HEK293 (cell line): ENCODE measurements at regions not wholly inside any gene's neighbourhood (a gene's known extent, or its start where the extent isn't known, plus 50 kb on each side); places are given as distances from the start of the nearest gene placed in this dataset.

Source experiments
- CTCF ChIA-PET: fragments of 350-600 bp; formaldehyde crosslinking; extraction: SDS; loops from one replicate; lab custom pipeline; 2021; ENCODE audit warnings: antibody characterized with exemption; lab: Yijun Ruan, JAX
- POLR2A ChIA-PET: fragments of 300-600 bp; formaldehyde crosslinking; extraction: SDS; loops from one replicate; lab custom pipeline; 2020; ENCODE audit warnings: antibody characterized with exemption, inconsistent platforms; lab: Yijun Ruan, JAX
- H3K27ac ChIP-seq: fragments of 200-500 bp; sonication (Bioruptor generic); 2 replicates; pipeline ENCODE4 v1.5.1; 2014; ENCODE audit warnings: low read depth, low read length, control low read depth, inconsistent platforms; ENCODE audit errors: extremely low read depth
- H3K36me3 ChIP-seq, 2 experiments: fragments of 200-500 bp in 1 of 2; sonication (Bioruptor generic) in 1 of 2; 1 replicate in 1 of 2; 2 replicates in 1 of 2; pipeline ENCODE4 v1.5.1; 2014 to 2017; ENCODE audit warnings: inconsistent platforms in 2 of 2, low read length in 2 of 2; ENCODE audit not compliant: control insufficient read depth in 2 of 2, insufficient read depth in 1 of 2
- H3K4me1 ChIP-seq: fragments of 200-500 bp; sonication (Bioruptor generic); 2 replicates; pipeline ENCODE4 v1.5.1; 2014; ENCODE audit warnings: mild to moderate bottlenecking, low read length, inconsistent platforms; ENCODE audit not compliant: control insufficient read depth, insufficient read depth
- H3K4me3 ChIP-seq: 2 replicates; pipeline ENCODE4 v1.5.1; 2011; ENCODE audit warnings: low read depth, mild to moderate bottlenecking, control low read depth, low read length, moderate library complexity
- H3K9me3 ChIP-seq: fragments of 200-500 bp; sonication (Bioruptor generic); 2 replicates; pipeline ENCODE4 v1.5.1; 2014; ENCODE audit warnings: low read depth, low read length, inconsistent platforms; ENCODE audit not compliant: control insufficient read depth, insufficient read depth
- HOXC10 ChIP-seq: sonication (generic); formaldehyde crosslinking; IDR thresholded peaks from 2 replicates; pipeline ENCODE4 v1.8.1; 2023; ENCODE audit warnings: mild to moderate bottlenecking, missing genetic modification reagents
- OSR2 ChIP-seq: fragments of 450-650 bp; formaldehyde crosslinking; IDR thresholded peaks from 2 replicates; pipeline ENCODE4 v1.5.1; 2016; ENCODE audit warnings: missing biosample characterization, missing genetic modification characterization
- SCRT1 ChIP-seq: fragments of 450-650 bp; formaldehyde crosslinking; IDR thresholded peaks from 2 replicates; pipeline ENCODE4 v1.5.1; 2016; ENCODE audit warnings: missing biosample characterization, missing genetic modification characterization, borderline replicate concordance
- ZBTB8A ChIP-seq: fragments of 450-650 bp; formaldehyde crosslinking; IDR thresholded peaks from 2 replicates; pipeline ENCODE4 v1.5.1; 2016; ENCODE audit warnings: missing biosample characterization, missing genetic modification characterization
- ZNF37A ChIP-seq: fragments of 450-650 bp; IDR thresholded peaks from 2 replicates; pipeline ENCODE4 v1.5.1; 2018; ENCODE audit warnings: missing biosample characterization, missing genetic modification characterization
- ZNF398 ChIP-seq: fragments of 450-650 bp; formaldehyde crosslinking; IDR thresholded peaks from 2 replicates; pipeline ENCODE4 v1.5.1; 2017; ENCODE audit warnings: missing biosample characterization, missing genetic modification characterization
- ZXDB ChIP-seq: fragments of 450-650 bp; formaldehyde crosslinking; IDR thresholded peaks from 2 replicates; pipeline ENCODE4 v1.5.1; 2016; ENCODE audit warnings: missing biosample characterization, missing genetic modification characterization
- TF ChIP-seq, protein P1 (sequence below): fragments of 450-650 bp; formaldehyde crosslinking; IDR thresholded peaks from 2 replicates; pipeline ENCODE4 v1.5.1; 2016; ENCODE audit warnings: missing biosample characterization, missing genetic modification characterization
- TF ChIP-seq, protein P2 (sequence below): fragments of 450-650 bp; formaldehyde crosslinking; IDR thresholded peaks from 2 replicates; pipeline ENCODE4 v1.5.1; 2016; ENCODE audit warnings: missing biosample characterization, missing genetic modification characterization, borderline replicate concordance

GRCh38 chr4:110702326-110702725, 79.4 kb upstream of the PITX2 start:
- CTCF ChIA-PET, result no interaction called here
- no peaks in the 10 kb centered on the region for H3K4me1 ChIP-seq
- TF ChIP-seq ZNF37A (tag by site-specific recombination) (no peak), ZXDB (tag by site-specific recombination) (no peak)
- TF ChIP-seq, protein P1, sequence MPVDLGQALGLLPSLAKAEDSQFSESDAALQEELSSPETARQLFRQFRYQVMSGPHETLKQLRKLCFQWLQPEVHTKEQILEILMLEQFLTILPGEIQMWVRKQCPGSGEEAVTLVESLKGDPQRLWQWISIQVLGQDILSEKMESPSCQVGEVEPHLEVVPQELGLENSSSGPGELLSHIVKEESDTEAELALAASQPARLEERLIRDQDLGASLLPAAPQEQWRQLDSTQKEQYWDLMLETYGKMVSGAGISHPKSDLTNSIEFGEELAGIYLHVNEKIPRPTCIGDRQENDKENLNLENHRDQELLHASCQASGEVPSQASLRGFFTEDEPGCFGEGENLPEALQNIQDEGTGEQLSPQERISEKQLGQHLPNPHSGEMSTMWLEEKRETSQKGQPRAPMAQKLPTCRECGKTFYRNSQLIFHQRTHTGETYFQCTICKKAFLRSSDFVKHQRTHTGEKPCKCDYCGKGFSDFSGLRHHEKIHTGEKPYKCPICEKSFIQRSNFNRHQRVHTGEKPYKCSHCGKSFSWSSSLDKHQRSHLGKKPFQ (tag by site-specific recombination), result no peak
- TF ChIP-seq, all 188 proteins: peak for 0
- H3K36me3 ChIP-seq, result no peaks in the 10 kb centered on the region
- POLR2A ChIA-PET, result no interaction called here
- H3K9me3 ChIP-seq, result no peaks in the 10 kb centered on the region
- H3K4me3 ChIP-seq, result no peak overlapping the region
- H3K27ac ChIP-seq, result no peak overlapping the region

DNA sequence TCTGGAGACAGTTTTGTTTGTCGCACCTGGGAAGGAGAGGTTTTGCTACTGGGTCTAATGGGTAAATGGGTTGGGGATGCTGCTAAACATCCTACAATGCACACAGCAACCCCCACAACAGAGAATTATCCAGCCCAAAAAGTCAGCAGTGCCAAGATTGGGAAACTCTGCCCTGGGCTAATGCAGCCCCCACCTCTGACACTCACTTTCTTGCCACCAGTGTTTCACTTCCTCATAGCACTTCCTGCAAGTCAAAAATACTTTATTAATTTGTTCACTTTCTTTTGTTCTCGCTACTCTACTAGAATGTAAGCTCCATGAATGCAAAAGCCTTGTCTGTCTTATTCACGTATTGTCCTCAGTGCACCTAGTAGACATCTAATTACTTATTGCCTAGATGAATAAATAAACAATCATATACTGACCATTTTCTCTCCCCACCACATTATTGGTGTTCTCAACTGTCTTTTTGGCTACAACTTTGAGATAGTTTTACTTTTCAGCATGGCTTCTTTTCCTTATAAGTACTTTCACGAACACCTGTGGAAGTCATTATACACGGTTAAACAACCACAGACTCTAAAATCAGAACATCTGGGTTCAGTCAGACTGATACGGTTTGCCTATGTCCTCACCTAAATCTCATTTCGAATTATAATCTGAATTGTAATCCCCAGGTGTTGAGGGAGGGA, 82.0 kb upstream of the PITX2 start:
- CTCF ChIA-PET, result no interaction called here

GRCh38 chr4:110705440-110705782, 82.5 kb upstream of the PITX2 start:
- no peaks in the 10 kb centered on the region for H3K4me1 ChIP-seq
- H3K4me3 ChIP-seq, result no peak overlapping the region
- no peaks in the 10 kb centered on the region for H3K9me3 ChIP-seq
- CTCF ChIA-PET, result no interaction called here
- H3K27ac ChIP-seq, result no peak overlapping the region
- POLR2A ChIA-PET, result no interaction called here
- no peaks in the 10 kb centered on the region for H3K36me3 ChIP-seq
- no peak for TF ChIP-seq HOXC10
- no peak for TF ChIP-seq SCRT1
- no peak for TF ChIP-seq ZNF398
- no peak for TF ChIP-seq OSR2 (tag by site-specific recombination)
- no peak for TF ChIP-seq ZBTB8A (tag by site-specific recombination)
- TF ChIP-seq, all 188 proteins: peak for 0

More for the DNA sequence above, 82.0 kb upstream of the PITX2 start:
- H3K36me3 ChIP-seq, result no peaks in the 10 kb centered on the region
- POLR2A ChIA-PET, result no interaction called here
- no peaks in the 10 kb centered on the region for H3K4me1 ChIP-seq
- no peaks in the 10 kb centered on the region for H3K9me3 ChIP-seq
- TF ChIP-seq, protein P2, sequence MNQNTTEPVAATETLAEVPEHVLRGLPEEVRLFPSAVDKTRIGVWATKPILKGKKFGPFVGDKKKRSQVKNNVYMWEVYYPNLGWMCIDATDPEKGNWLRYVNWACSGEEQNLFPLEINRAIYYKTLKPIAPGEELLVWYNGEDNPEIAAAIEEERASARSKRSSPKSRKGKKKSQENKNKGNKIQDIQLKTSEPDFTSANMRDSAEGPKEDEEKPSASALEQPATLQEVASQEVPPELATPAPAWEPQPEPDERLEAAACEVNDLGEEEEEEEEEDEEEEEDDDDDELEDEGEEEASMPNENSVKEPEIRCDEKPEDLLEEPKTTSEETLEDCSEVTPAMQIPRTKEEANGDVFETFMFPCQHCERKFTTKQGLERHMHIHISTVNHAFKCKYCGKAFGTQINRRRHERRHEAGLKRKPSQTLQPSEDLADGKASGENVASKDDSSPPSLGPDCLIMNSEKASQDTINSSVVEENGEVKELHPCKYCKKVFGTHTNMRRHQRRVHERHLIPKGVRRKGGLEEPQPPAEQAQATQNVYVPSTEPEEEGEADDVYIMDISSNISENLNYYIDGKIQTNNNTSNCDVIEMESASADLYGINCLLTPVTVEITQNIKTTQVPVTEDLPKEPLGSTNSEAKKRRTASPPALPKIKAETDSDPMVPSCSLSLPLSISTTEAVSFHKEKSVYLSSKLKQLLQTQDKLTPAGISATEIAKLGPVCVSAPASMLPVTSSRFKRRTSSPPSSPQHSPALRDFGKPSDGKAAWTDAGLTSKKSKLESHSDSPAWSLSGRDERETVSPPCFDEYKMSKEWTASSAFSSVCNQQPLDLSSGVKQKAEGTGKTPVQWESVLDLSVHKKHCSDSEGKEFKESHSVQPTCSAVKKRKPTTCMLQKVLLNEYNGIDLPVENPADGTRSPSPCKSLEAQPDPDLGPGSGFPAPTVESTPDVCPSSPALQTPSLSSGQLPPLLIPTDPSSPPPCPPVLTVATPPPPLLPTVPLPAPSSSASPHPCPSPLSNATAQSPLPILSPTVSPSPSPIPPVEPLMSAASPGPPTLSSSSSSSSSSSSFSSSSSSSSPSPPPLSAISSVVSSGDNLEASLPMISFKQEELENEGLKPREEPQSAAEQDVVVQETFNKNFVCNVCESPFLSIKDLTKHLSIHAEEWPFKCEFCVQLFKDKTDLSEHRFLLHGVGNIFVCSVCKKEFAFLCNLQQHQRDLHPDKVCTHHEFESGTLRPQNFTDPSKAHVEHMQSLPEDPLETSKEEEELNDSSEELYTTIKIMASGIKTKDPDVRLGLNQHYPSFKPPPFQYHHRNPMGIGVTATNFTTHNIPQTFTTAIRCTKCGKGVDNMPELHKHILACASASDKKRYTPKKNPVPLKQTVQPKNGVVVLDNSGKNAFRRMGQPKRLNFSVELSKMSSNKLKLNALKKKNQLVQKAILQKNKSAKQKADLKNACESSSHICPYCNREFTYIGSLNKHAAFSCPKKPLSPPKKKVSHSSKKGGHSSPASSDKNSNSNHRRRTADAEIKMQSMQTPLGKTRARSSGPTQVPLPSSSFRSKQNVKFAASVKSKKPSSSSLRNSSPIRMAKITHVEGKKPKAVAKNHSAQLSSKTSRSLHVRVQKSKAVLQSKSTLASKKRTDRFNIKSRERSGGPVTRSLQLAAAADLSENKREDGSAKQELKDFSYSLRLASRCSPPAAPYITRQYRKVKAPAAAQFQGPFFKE (tag by site-specific recombination), result no peak
- H3K4me3 ChIP-seq, result no peak overlapping the region
- no peak overlapping the region for H3K27ac ChIP-seq
